ENCODE measurements at regions not wholly inside any gene's neighbourhood (a gene's known extent, or its start where the extent isn't known, plus 50 kb on each side); places are given as distances from the start of the nearest gene placed in this dataset.

DNA sequence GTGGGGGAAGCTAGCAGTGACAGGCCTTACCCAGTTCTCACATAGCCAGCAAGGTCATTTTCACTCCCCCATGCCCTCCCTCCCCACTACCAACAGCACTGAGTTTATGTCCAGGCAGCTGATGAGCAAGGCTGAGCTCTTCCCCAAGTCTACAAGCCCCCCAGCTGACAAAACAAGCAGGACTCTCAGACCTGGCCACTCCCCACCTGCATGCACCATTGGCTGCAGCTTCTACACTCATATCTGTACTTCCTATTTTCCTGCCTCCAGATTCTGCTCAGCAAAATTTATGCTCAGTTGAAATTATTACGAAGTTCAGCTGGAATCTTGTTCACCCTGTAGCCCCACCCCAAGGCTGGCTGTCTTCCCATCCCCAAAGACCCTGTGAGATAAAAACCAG lies 339.3 kb downstream of the ARL6IP6 start:
- Histone ChIP-seq H3K9me3 (replicated peaks in 1 of 11) (no peaks in the 10 kb centered on the region), H3K4me3 (no peak overlapping the region), H3K4me2 (no peak overlapping the region), H3K36me3 (no peaks in the 10 kb centered on the region), H3K27me3 (no peaks in the 10 kb centered on the region), H4K20me1 (no peaks in the 10 kb centered on the region), H3K9ac (no peak overlapping the region), H3K27ac (no peak overlapping the region), H3K4me1 (no peaks in the 10 kb centered on the region)
- no peak for TF ChIP-seq Cebpa-rat (IDR thresholded peaks at IDR 0.05)

DNA sequence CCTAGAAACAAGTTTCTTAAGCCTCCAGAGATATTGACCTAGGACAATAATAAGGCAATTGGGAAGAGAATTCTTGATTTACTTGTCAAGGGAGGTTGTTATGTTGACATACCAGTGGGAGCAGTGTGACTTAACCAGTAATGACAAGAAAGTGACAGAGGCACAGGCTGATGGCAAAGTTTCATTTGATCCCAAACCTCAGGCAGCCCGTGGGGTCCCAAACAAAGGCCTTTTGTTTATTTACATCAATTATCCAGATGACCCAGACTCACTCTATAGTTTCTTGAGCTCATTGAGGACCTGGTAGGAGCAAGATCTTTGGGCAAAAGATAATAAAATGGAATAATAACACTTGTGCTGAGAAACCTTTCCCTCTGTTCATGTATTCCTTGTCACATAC lies 336.8 kb downstream of the ARL6IP6 start:
- H3K4me1 ChIP-seq: no peaks in the 10 kb centered on the region
- no peaks in the 10 kb centered on the region for H3K27me3 ChIP-seq
- H3K4me2 ChIP-seq: no peak overlapping the region
- H3K9me3 ChIP-seq (replicated peaks in 1 of 11): no peaks in the 10 kb centered on the region
- no peak overlapping the region for H3K27ac ChIP-seq
- no peak overlapping the region for H3K4me3 ChIP-seq
- no peaks in the 10 kb centered on the region for H4K20me1 ChIP-seq
- no peaks in the 10 kb centered on the region for H3K36me3 ChIP-seq
- H3K9ac ChIP-seq: no peak overlapping the region
- no peak for TF ChIP-seq Cebpa-rat (IDR thresholded peaks at IDR 0.05)

DNA sequence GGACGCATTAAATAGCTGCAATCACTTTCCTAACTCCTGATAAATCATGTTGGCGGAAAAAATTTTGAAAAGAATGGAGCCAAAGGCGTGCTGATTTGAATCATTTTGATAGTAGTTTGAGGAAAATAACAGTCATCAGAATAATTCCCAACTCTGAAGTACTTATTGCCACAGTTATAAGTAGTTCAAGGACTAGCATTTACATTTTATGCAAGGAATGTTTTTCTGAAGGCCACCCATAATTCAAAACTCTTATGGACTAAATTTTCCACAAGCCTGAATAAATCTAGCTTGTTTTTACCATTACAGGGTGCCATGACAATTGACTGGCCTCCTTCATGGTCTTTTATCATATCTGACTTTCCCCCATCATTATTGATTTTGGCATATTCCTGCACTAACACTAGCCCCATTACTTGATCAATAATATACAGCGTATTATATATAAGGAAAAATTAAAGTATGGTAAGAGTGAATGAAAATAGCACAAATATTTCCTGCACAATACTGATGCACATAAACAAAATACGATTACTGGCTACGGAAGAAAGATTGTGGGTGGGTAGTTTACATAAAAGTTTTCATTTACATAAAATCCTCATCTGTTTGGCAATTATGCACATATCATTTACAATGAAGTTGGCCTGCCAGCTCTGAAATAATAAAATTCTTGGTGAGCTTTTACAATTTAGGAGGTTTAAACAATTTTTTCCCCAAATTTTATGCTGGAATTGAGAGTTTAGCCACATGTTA lies 334.6 kb downstream of the ARL6IP6 start:
- Histone ChIP-seq H3K36me3 (no peaks in the 10 kb centered on the region), H3K4me2 (no peak overlapping the region), H3K4me1 (peaks cover 0 to 6% (median 0%) of the 10 kb centered on the region in 10 experiments; a peak in 1 of 20 replicates), H3K9me3 (replicated peaks in 1 of 11) (no peaks in the 10 kb centered on the region), H3K27me3 (no peaks in the 10 kb centered on the region), H3K27ac (no peak overlapping the region), H4K20me1 (no peaks in the 10 kb centered on the region), H3K9ac (no peak overlapping the region), H3K4me3 (no peak overlapping the region)
- no peak for TF ChIP-seq Cebpa-rat (IDR thresholded peaks at IDR 0.05)

DNA sequence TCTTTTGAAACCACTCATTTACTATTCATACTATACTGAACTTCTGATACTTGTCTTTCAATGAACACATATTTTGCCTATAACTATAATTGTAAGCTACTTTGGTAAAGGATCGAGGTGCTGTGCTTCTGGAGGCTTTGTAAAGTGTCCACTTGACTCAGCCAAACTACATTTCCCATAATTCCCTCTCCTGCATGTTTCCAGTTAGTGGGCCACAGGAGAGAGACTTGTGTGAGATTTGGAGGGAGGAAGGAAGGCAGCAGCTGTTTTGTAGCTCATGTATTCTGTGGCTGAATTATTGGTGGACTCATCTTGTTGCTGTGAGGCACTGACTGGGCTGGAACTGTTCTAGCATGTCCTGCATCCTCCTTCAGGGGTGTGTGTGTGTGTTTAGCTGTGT lies 328.8 kb downstream of the ARL6IP6 start:
- Histone ChIP-seq H3K27ac (no peak overlapping the region), H3K4me3 (no peak overlapping the region), H3K9ac (no peak overlapping the region), H4K20me1 (no peaks in the 10 kb centered on the region), H3K4me1 (peaks cover 0 to 6% (median 0%) of the 10 kb centered on the region in 10 experiments; a peak in 1 of 20 replicates), H3K27me3 (no peaks in the 10 kb centered on the region), H3K36me3 (no peaks in the 10 kb centered on the region), H3K9me3 (replicated peaks in 1 of 11) (no peaks in the 10 kb centered on the region), H3K4me2 (no peak overlapping the region)
- no peak for TF ChIP-seq Cebpa-rat (IDR thresholded peaks at IDR 0.05)

DNA sequence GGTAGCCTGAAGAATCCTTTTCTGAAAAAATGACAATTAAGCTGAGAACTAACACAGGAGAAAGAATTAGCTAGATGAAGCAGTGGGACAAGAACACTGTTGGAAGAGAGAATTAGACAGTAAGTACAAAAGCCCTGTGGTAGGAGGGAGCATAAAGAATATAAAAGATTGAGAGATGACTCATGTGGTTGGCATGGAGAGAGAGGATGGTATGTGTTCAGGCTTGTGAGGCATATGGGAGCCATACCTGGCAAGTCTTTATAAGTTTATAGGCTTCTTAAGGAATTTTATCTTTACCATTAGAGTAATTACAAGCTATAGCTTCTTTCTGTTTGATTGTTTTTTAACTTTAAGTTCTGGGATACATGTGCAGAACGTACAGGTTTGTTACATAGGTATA lies 325.0 kb downstream of the ARL6IP6 start:
- TF ChIP-seq Cebpa-rat (IDR thresholded peaks at IDR 0.05): no peak
- Histone ChIP-seq H3K9ac (no peak overlapping the region), H3K4me1 (no peaks in the 10 kb centered on the region), H4K20me1 (no peaks in the 10 kb centered on the region), H3K4me2 (no peak overlapping the region), H3K4me3 (no peak overlapping the region), H3K9me3 (replicated peaks in 1 of 11) (no peaks in the 10 kb centered on the region), H3K27ac (no peak overlapping the region), H3K36me3 (no peaks in the 10 kb centered on the region), H3K27me3 (no peaks in the 10 kb centered on the region)

DNA sequence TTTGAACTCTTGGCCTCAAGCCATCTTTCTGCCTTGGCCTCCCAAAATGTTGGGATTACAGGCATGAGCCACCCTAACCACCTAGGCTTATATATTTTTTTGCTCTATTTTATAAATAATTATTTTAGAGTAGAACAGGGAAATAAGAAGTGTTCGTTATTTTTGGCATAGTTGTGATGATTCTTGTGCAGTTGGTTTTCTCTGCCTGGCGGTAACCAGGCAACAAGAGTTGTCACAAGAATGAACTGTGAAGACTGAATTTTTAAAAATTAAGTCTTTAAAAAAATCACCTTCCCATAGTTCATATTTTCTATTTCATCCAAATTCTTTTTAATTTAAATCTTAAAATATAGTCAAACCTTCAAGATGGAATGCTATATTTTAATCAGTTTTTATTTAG lies 310.2 kb downstream of the ARL6IP6 start:
- H3K4me3 ChIP-seq: no peak overlapping the region
- peaks cover 0 to 9% (median 8%) of the 10 kb centered on the region in 11 experiments; a peak in 13 of 22 replicates for H3K9me3 ChIP-seq (replicated peaks in 1 of 11)
- H3K27me3 ChIP-seq: no peaks in the 10 kb centered on the region
- no peaks in the 10 kb centered on the region for H3K36me3 ChIP-seq
- H3K4me2 ChIP-seq: no peak overlapping the region
- H3K9ac ChIP-seq: no peak overlapping the region
- H3K27ac ChIP-seq: no peak overlapping the region
- H3K4me1 ChIP-seq: peaks cover 0 to 10% (median 0%) of the 10 kb centered on the region in 10 experiments; a peak in 4 of 20 replicates
- no peaks in the 10 kb centered on the region for H4K20me1 ChIP-seq
- TF ChIP-seq Cebpa-rat (IDR thresholded peaks at IDR 0.05): no peak

DNA sequence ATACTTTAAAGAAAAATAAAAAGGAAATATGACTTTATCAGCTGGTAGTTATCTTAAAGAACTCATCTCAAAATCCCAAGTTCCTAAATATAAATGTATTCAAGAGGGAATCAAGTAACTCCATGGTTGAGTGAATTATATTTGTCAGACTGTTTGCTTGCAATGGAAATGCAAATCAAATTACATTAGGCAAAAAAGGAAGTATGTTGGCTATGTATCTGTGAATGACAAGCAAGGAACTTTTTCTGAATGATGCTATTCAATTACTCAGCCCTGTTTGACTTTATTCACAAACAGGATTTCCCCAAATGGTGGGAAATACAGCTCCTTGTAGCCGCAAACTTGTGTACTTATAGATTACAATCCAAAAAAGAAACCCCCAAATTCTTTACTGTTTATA lies 309.1 kb downstream of the ARL6IP6 start:
- Histone ChIP-seq H3K4me3 (no peak overlapping the region), H3K9ac (no peak overlapping the region)

DNA sequence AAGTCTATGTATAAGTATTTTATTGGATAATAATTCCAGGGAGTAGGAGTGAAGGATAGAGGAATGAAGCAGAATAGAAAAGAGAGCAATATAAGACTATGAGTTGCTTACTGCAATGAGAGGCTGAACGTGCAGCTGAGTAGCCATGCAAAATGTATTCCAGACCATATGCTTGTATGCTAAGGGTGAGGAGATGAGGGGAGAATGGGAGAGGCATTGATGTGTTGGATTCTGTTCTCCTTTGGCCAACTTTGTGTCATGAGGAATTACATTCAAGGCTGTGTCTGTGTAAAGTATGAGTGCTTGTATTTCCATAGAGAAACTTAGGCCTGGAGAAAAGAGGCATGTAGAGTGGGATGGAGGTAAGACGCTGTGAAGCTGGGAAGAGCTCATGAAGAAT lies 301.8 kb downstream of the ARL6IP6 start:
- Histone ChIP-seq H3K27ac (no peak overlapping the region), H3K9me3 (replicated peaks in 1 of 11) (peaks cover 29 to 40% (median 34%) of the 10 kb centered on the region in 11 experiments), H3K27me3 (no peaks in the 10 kb centered on the region), H4K20me1 (no peaks in the 10 kb centered on the region), H3K36me3 (no peaks in the 10 kb centered on the region; a peak in 1 of 22 replicates), H3K4me1 (no peaks in the 10 kb centered on the region), H3K9ac (no peak overlapping the region), H3K4me2 (no peak overlapping the region), H3K4me3 (no peak overlapping the region)
- TF ChIP-seq Cebpa-rat (IDR thresholded peaks at IDR 0.05): no peak

More for the DNA sequence above, 309.1 kb downstream of the ARL6IP6 start:
- Histone ChIP-seq H3K4me2 (no peak overlapping the region), H3K36me3 (no peaks in the 10 kb centered on the region), H4K20me1 (no peaks in the 10 kb centered on the region), H3K4me1 (peaks cover 0 to 4% (median 0%) of the 10 kb centered on the region in 10 experiments; a peak in 4 of 20 replicates), H3K27ac (no peak overlapping the region), H3K27me3 (no peaks in the 10 kb centered on the region), H3K9me3 (replicated peaks in 1 of 11) (no peaks in the 10 kb centered on the region)
- TF ChIP-seq Cebpa-rat (IDR thresholded peaks at IDR 0.05): no peak

DNA sequence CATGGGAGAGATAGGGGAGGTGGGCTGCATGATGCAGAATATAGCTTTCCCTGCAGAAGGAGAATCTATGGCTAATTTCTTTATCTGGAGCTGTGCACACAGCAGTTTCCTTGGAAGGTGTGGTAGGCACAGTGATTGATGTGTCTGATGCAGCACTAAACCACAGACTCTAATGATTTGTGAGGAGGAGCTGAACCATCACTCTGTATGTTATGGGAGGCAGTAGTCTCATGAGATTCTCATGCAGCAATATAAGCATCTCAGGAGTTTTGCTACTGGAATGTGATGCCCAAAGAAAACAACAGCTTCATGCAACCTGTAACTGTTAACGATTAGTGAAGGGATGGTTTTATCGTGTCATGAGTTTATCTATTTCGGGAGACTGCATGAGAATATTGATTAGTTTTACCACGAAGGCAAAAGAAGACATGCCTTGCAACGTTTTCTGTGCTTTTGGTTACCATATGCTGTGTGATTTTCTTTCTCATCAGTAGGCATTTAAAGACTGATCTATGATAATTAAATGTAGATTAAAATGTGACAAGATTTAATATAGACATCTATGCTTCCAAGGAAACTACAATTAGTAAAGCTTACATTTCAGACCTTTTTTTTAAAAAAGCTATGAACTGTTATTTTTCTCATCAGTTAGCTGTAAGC lies 286.8 kb downstream of the ARL6IP6 start:
- Histone ChIP-seq H3K36me3 (no peaks in the 10 kb centered on the region), H4K20me1 (no peaks in the 10 kb centered on the region), H3K4me2 (no peak overlapping the region), H3K4me3 (no peak overlapping the region), H3K4me1 (no peaks in the 10 kb centered on the region), H3K27me3 (no peaks in the 10 kb centered on the region), H3K27ac (no peak overlapping the region), H3K9me3 (replicated peaks in 1 of 11) (no peaks in the 10 kb centered on the region), H3K9ac (no peak overlapping the region)
- TF ChIP-seq Cebpa-rat (IDR thresholded peaks at IDR 0.05): no peak

DNA sequence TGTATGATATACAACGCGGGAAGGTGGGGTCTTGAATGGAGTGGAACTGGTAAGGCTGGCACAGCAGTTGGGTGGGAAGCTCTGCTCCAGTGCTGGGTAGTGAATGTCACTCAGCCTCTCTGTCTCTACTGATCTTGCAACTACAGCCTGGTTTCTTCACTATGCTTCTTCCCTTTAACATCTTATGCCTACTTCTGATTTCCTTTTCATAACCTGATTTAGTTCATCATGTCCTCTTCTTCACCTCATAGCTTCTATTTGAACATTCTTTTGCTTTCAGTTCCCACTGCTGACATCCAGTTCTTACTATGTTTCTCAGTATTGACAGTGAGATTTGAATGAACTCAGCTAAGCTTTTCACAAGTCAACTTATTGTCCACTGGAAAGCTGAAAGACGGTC lies 286.2 kb downstream of the ARL6IP6 start:
- Histone ChIP-seq H3K27ac (no peak overlapping the region), H3K4me2 (no peak overlapping the region), H3K9ac (no peak overlapping the region), H3K27me3 (no peaks in the 10 kb centered on the region), H3K4me3 (no peak overlapping the region), H3K36me3 (no peaks in the 10 kb centered on the region), H4K20me1 (no peaks in the 10 kb centered on the region), H3K4me1 (no peaks in the 10 kb centered on the region), H3K9me3 (replicated peaks in 1 of 11) (no peaks in the 10 kb centered on the region)
- no peak for TF ChIP-seq Cebpa-rat (IDR thresholded peaks at IDR 0.05)

Data from BLaER1 treated with 17β-estradiol and CSF1 and Interleukin-3, amounts not matched to agents 10 nM and 100 nM (cell line).